ENCODE measurements at regions not wholly inside any gene's neighbourhood (a gene's known extent, or its start where the extent isn't known, plus 50 kb on each side); places are given as distances from the start of the nearest gene placed in this dataset.

DNA sequence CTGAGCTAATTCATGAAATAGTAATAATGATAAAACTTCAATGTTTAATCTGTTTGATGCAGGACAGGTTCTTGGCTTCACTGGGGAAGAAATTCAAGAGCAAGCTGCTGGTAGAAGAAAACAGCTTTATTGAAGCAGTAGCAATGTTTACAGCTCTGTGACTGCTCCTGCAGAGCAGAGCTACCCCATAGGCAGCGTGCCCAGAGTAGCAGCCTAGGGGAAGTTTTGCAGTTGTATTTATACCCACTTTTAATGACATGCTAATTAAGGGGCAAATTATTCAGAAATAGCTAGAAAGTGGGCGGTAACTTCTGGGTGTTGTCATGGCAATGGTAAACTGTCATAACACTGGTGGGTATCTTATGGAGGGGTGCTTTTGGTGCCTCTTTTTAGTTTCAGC is 518.0 kb downstream of the RFPL4B start:
- TF ChIP-seq POLR2A (IDR thresholded peaks at IDR 0.05; ENCODE audit: low read depth) (no peak), POLR2AphosphoS5 (IDR thresholded peaks at IDR 0.05) (no peak)
- TF ChIP-seq, protein P1, sequence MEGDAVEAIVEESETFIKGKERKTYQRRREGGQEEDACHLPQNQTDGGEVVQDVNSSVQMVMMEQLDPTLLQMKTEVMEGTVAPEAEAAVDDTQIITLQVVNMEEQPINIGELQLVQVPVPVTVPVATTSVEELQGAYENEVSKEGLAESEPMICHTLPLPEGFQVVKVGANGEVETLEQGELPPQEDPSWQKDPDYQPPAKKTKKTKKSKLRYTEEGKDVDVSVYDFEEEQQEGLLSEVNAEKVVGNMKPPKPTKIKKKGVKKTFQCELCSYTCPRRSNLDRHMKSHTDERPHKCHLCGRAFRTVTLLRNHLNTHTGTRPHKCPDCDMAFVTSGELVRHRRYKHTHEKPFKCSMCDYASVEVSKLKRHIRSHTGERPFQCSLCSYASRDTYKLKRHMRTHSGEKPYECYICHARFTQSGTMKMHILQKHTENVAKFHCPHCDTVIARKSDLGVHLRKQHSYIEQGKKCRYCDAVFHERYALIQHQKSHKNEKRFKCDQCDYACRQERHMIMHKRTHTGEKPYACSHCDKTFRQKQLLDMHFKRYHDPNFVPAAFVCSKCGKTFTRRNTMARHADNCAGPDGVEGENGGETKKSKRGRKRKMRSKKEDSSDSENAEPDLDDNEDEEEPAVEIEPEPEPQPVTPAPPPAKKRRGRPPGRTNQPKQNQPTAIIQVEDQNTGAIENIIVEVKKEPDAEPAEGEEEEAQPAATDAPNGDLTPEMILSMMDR (IDR thresholded peaks at IDR 0.05), result no peak
